ENCODE measurements at regions not wholly inside any gene's neighbourhood (a gene's known extent, or its start where the extent isn't known, plus 50 kb on each side); places are given as distances from the start of the nearest gene placed in this dataset.
"Not testable (repeated sequence)": the region's sequence is repeated elsewhere in the genome, so short reads cannot be mapped to it uniquely, and the experiment has no call there.

DNA sequence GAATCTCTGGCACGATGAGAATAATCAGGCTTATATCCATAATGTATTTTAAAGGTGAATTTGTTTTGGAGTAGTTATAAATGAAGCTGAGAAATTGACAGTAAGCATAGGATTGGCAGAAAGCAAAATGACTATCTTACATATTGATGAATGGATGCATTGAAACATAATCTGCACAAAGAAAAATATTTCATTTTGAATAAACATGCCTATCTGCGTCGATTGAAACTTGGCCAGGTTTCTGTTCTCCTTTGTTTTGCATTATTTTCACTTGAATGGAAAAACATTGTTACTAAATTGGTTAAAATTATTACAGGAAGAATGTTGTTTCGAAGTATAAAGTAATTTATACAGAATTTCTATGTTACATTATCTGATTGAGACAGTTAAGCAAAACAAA lies 128.2 kb downstream of the USP22 start:
- no peaks in the 10 kb centered on the region for H3K36me3 ChIP-seq
- H3K27ac ChIP-seq, result no peak overlapping the region
- H3K4me3 ChIP-seq, result no peak overlapping the region
- no peaks in the 10 kb centered on the region for H3K4me1 ChIP-seq (ENCODE audit: low read depth)
- no peaks in the 10 kb centered on the region for H3K9me3 ChIP-seq (ENCODE audit: low read depth)
- TF ChIP-seq, protein P1, sequence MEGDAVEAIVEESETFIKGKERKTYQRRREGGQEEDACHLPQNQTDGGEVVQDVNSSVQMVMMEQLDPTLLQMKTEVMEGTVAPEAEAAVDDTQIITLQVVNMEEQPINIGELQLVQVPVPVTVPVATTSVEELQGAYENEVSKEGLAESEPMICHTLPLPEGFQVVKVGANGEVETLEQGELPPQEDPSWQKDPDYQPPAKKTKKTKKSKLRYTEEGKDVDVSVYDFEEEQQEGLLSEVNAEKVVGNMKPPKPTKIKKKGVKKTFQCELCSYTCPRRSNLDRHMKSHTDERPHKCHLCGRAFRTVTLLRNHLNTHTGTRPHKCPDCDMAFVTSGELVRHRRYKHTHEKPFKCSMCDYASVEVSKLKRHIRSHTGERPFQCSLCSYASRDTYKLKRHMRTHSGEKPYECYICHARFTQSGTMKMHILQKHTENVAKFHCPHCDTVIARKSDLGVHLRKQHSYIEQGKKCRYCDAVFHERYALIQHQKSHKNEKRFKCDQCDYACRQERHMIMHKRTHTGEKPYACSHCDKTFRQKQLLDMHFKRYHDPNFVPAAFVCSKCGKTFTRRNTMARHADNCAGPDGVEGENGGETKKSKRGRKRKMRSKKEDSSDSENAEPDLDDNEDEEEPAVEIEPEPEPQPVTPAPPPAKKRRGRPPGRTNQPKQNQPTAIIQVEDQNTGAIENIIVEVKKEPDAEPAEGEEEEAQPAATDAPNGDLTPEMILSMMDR (IDR thresholded peaks at IDR 0.05; ENCODE audit: low read depth, low read length), result no peak
- H3K27me3 ChIP-seq, result no peaks in the 10 kb centered on the region
- DNase-seq (ENCODE audit: low read depth in 1 of 2, low spot score in 1 of 2), result no peak

DNA sequence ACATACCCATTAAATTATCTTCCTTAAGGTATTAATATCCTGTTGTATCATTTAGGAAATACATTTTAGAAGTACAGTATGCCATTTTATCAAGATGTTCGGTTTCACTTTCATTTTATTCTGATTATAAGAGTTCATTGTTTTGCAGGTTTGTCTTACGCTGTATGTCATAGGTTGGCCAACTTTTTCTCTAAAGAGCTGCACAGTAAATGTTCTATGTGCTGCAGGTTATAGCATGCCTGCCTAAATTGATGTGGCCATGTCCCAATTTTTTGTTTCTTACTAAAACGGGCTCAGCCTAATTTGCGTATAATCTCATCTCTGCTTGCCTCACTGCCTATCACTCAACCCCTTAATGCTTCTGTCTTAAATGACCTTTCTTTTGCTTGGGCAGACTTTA lies 126.4 kb downstream of the USP22 start:
- no peaks in the 10 kb centered on the region for H3K9me3 ChIP-seq (ENCODE audit: low read depth)
- no peak overlapping the region for H3K27ac ChIP-seq
- TF ChIP-seq, protein P1 (IDR thresholded peaks at IDR 0.05; ENCODE audit: low read depth, low read length), result no peak
- DNase-seq (ENCODE audit: low read depth in 1 of 2, low spot score in 1 of 2), result no peak
- H3K4me3 ChIP-seq, result no peak overlapping the region
- no peaks in the 10 kb centered on the region for H3K36me3 ChIP-seq
- no peaks in the 10 kb centered on the region for H3K4me1 ChIP-seq (ENCODE audit: low read depth)
- H3K27me3 ChIP-seq, result no peaks in the 10 kb centered on the region

DNA sequence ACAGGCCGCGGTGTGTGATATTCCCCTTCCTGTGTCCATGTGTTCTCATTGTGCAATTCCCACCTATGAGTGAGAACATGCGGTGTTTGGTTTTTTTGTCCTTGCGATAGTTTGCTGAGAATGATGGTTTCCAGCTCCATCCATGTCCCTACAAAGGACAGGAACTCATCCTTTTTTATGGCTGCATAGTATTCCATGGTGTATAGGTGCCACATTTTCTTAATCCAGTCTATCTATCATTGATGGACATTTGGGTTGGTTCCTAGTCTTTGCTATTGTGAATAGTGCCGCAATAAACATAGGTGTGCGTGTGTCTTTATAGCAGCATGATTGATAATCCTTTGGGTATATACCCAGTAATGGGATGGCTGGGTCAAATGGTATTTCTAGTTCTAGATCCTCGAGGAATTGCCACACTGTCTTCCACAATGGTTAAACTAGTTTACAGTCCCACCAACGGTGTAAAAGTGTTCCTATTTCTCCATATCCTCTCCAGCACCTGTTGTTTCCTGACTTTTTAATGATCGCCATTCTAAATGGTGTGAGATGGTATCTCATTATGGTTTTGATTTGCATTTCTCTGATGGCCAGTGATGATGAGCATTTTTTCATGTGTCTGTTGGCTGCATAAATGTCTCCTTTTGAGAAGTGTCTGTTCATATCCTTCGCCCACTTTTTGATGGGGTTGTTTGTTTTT lies 125.1 kb downstream of the USP22 start:
- not testable (repeated sequence) for H3K9me3 ChIP-seq (ENCODE audit: low read depth); H3K4me3 ChIP-seq; H3K27me3 ChIP-seq; H3K4me1 ChIP-seq (ENCODE audit: low read depth); H3K36me3 ChIP-seq; DNase-seq (ENCODE audit: low read depth in 1 of 2, low spot score in 1 of 2); H3K27ac ChIP-seq

DNA sequence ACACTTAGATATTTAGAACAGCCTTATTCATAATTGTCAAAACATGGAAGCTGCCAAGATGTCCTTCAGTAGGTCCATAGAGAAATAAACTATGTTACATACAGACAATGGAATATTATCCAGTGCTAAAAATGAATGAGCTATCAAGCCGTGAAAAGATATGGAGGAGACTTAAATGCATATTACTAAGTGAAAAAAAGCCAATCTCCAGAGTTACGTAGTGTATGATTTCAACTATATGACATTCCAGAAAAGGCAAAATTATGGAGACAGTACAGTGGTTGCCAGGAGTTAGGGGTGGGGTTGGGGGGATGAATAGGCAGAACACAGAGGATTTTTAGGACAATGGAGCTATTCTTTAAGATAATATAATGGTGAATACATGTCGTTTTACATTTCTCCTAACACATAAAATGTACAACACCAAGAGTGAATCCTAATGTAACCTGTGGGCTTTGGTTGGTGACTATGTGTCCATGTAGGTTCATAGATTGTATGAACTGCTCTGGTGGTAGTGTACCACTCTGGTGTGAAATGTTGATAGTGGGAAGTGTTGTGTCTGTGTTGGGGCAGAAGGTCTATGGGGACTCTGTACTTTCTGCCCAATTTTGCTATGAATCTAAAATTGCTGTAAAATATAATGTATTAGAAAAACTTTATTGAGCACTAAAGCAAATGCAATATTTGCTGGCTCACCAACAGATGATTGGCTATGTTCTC lies 122.6 kb downstream of the USP22 start:
- H3K9me3 ChIP-seq (ENCODE audit: low read depth), result no peaks in the 10 kb centered on the region
- TF ChIP-seq, protein P1 (IDR thresholded peaks at IDR 0.05; ENCODE audit: low read depth, low read length), result no peak
- no peaks in the 10 kb centered on the region for H3K4me1 ChIP-seq (ENCODE audit: low read depth)
- H3K4me3 ChIP-seq, result no peak overlapping the region
- no peaks in the 10 kb centered on the region for H3K27me3 ChIP-seq
- H3K36me3 ChIP-seq, result no peaks in the 10 kb centered on the region
- no peak overlapping the region for H3K27ac ChIP-seq
- DNase-seq (ENCODE audit: low read depth in 1 of 2, low spot score in 1 of 2), result peak in 1 of 2 donors; percentile 24

DNA sequence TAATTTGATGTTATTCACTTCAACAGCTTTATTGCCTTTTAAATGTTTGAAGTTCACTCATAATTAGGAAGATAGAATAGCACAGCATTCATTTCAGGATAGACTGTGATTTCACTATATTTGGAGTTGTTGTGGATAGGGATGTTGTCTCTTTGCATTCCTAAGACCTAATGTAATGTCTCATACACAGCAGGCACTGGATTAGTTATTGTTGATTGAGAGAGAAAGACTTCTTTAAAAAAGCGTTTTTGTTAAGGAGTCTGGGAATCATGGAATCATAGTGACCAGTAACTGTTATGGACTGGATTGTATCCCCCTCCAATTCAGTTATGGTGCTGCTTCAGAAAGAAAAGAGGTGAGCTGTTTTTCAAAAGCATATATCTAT lies 122.0 kb downstream of the USP22 start:
- Histone ChIP-seq H3K36me3 (no peaks in the 10 kb centered on the region), H3K27me3 (no peaks in the 10 kb centered on the region), H3K9me3 (ENCODE audit: low read depth) (no peaks in the 10 kb centered on the region), H3K4me3 (no peak overlapping the region), H3K27ac (no peak overlapping the region), H3K4me1 (ENCODE audit: low read depth) (no peaks in the 10 kb centered on the region)
- TF ChIP-seq, protein P1 (IDR thresholded peaks at IDR 0.05; ENCODE audit: low read depth, low read length), result no peak
- DNase-seq (ENCODE audit: low read depth in 1 of 2, low spot score in 1 of 2), result peak in 1 of 2 donors; percentile 48

DNA sequence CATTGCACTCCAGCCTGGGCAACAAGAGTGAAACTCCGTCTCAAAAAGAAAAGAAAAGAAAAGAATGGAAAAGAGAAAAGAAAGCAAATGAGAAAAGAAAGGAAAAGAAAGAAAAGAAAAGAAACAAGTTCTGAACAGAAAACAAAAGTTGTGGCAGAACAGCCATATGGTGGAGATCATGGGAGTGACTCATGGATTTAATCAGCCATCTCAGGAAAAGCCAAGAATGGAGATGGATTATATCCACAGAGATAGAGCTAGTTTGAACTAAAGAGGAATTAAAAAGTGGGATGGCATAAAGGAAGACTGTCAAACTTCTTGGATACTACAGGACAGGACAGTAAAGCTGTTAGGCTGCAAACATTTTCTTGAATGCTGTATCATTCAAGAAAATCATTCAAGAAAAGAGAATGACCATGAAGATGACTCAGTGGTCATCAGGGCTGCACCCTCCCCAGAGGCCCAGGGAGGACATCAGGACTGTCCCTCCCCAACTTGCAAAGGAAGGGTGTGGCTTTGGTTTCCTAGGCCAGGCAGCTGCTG lies 120.6 kb downstream of the USP22 start:
- H3K4me3 ChIP-seq, result no peak overlapping the region
- no peaks in the 10 kb centered on the region for H3K36me3 ChIP-seq
- H3K4me1 ChIP-seq (ENCODE audit: low read depth), result no peaks in the 10 kb centered on the region
- no peak overlapping the region for H3K27ac ChIP-seq
- peak in 1 of 2 donors; percentile 55 for DNase-seq (ENCODE audit: low read depth in 1 of 2, low spot score in 1 of 2)
- TF ChIP-seq, protein P1 (IDR thresholded peaks at IDR 0.05; ENCODE audit: low read depth, low read length), result no peak
- no peaks in the 10 kb centered on the region for H3K9me3 ChIP-seq (ENCODE audit: low read depth)
- H3K27me3 ChIP-seq, result no peaks in the 10 kb centered on the region

Measured in cardiac muscle cell (in vitro differentiated cells and primary cell).